ENCODE measurements at regions not wholly inside any gene's neighbourhood (a gene's known extent, or its start where the extent isn't known, plus 50 kb on each side); places are given as distances from the start of the nearest gene placed in this dataset.

GRCh38 chr11:82533628-82534327 is 199.9 kb downstream of the FAM181B start:
- H3K27me3 ChIP-seq (ENCODE audit: control insufficient read depth, insufficient read depth, low read length): no peaks in the 10 kb centered on the region
- TF ChIP-seq CTCF (IDR thresholded peaks at IDR 0.05; ENCODE audit: insufficient read depth, low read length, poor library complexity, severe bottlenecking): no peak
- no peaks in the 10 kb centered on the region for H3K36me3 ChIP-seq (ENCODE audit: control insufficient read depth, insufficient read depth, low read length)
- no peak overlapping the region for H3K4me3 ChIP-seq (ENCODE audit: low read depth, low read length)
- no peak for DNase-seq (ENCODE audit: low read depth)

- no peak for DNase-seq (ENCODE audit: low read depth)
- no peak for TF ChIP-seq CTCF (IDR thresholded peaks at IDR 0.05; ENCODE audit: insufficient read depth, low read length, poor library complexity, severe bottlenecking)
- Histone ChIP-seq H3K36me3 (ENCODE audit: control insufficient read depth, insufficient read depth, low read length) (no peaks in the 10 kb centered on the region), H3K27me3 (ENCODE audit: control insufficient read depth, insufficient read depth, low read length) (no peaks in the 10 kb centered on the region), H3K4me3 (ENCODE audit: low read depth, low read length) (no peak overlapping the region)
These were observed 203.7 kb downstream of the FAM181B start for GRCh38 chr11:82529936-82530335.

GRCh38 chr11:82527081-82527584 is 206.5 kb downstream of the FAM181B start:
- TF ChIP-seq CTCF (IDR thresholded peaks at IDR 0.05; ENCODE audit: insufficient read depth, low read length, poor library complexity, severe bottlenecking): no peak
- Histone ChIP-seq H3K36me3 (ENCODE audit: control insufficient read depth, insufficient read depth, low read length) (no peaks in the 10 kb centered on the region), H3K27me3 (ENCODE audit: control insufficient read depth, insufficient read depth, low read length) (no peaks in the 10 kb centered on the region), H3K4me3 (ENCODE audit: low read depth, low read length) (no peak overlapping the region)
- DNase-seq (ENCODE audit: low read depth): no peak

GRCh38 chr11:82523141-82523540 is 210.5 kb downstream of the FAM181B start:
- no peak overlapping the region for H3K4me3 ChIP-seq (ENCODE audit: low read depth, low read length)
- H3K27me3 ChIP-seq (ENCODE audit: control insufficient read depth, insufficient read depth, low read length): no peaks in the 10 kb centered on the region
- DNase-seq (ENCODE audit: low read depth): no peak
- H3K36me3 ChIP-seq (ENCODE audit: control insufficient read depth, insufficient read depth, low read length): no peaks in the 10 kb centered on the region
- no peak for TF ChIP-seq CTCF (IDR thresholded peaks at IDR 0.05; ENCODE audit: insufficient read depth, low read length, poor library complexity, severe bottlenecking)

DNA sequence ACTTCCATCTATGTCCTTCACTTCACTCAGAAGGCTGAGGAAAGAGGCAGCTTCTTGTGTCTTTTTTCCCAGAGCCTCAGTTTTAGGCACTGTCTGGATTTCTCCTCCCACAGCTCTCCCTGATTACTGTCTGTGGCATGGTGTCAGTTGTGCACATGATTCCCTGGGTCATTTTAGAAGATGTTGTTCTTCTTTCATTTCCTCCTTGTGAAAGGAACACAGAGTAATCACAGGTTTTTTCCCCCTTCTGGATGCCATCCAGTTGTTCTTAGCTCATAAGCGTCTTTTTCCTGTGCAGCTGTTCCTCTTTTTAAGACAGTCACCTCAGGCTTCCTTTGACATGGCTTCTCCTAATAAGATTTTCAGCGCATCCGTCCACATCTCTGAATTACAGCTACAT is 212.2 kb downstream of the FAM181B start:
- Histone ChIP-seq H3K4me3 (ENCODE audit: low read depth, low read length) (no peak overlapping the region), H3K27me3 (ENCODE audit: control insufficient read depth, insufficient read depth, low read length) (no peaks in the 10 kb centered on the region), H3K36me3 (ENCODE audit: control insufficient read depth, insufficient read depth, low read length) (no peaks in the 10 kb centered on the region)
- DNase-seq (ENCODE audit: low read depth): no peak
- no peak for TF ChIP-seq CTCF (IDR thresholded peaks at IDR 0.05; ENCODE audit: insufficient read depth, low read length, poor library complexity, severe bottlenecking)

DNA sequence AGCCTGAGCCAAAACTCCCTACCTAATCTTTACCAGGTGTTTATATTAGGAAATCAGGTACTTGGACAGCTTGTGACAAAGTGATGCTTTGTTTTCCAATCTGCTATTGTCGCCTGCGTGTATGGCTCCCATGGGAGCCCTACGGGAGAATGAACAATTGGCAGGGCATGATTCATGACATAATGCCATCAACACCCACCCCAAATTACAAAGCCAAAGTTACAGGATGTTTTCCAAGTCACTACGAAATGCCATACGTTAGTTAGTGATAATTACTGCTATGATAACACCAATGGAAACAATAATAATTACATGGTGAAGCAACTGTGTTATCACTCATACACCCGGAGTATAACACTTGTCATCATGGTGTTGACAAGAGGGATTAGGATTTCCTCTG is 226.4 kb downstream of the FAM181B start:
- Histone ChIP-seq H3K36me3 (ENCODE audit: control insufficient read depth, insufficient read depth, low read length) (no peaks in the 10 kb centered on the region), H3K4me3 (ENCODE audit: low read depth, low read length) (no peak overlapping the region), H3K27me3 (ENCODE audit: control insufficient read depth, insufficient read depth, low read length) (no peaks in the 10 kb centered on the region)
- TF ChIP-seq CTCF (IDR thresholded peaks at IDR 0.05; ENCODE audit: insufficient read depth, low read length, poor library complexity, severe bottlenecking): no peak
- no peak for DNase-seq (ENCODE audit: low read depth)
